Endometrium (tissue), 2 donors: ENCODE measurements at regions not wholly inside any gene's neighbourhood (a gene's known extent, or its start where the extent isn't known, plus 50 kb on each side); places are given as distances from the start of the nearest gene placed in this dataset.
"Not testable (repeated sequence)": the region's sequence is repeated elsewhere in the genome, so short reads cannot be mapped to it uniquely, and the experiment has no call there.

Experiments used
- FAIRE-seq: peaks from 2 replicates; lab custom pipeline; 2012; peaks lifted over from hg19 to GRCh38; lab: Jason Lieb, UNC
- donor health status: control.
- donor health status: control.

DNA sequence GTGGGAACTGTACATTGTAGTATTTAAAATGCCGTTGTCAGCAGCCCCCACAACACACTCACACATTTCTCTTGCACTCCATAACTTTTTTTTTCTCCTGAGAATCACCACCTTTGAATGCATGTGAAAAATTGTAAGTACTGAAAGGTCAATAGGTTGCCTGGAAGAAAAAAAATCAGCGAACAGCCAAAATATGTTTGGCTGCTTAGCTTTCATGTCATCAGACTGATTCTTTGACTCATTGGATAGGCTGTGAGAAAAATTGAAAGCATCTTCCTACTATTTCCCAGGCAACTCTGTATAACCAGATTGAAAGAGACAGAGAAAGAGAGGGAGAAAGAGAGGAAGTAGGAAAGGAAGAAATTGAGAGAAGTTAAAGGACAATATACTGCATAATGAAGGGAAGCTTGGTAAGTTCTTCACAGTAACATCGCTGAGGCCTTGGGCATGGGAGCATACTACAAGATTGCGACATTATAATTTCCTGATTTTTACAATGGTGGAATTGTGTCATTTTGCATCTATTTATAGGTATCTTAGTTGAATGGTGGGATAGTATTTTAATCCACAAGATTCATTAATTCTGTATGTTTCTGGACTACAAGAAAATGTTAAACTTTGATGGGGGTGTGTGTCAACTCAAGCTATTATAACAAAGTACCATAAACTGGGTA is 249.3 kb upstream of the KCND2 start:
- FAIRE-seq, result no peak

DNA sequence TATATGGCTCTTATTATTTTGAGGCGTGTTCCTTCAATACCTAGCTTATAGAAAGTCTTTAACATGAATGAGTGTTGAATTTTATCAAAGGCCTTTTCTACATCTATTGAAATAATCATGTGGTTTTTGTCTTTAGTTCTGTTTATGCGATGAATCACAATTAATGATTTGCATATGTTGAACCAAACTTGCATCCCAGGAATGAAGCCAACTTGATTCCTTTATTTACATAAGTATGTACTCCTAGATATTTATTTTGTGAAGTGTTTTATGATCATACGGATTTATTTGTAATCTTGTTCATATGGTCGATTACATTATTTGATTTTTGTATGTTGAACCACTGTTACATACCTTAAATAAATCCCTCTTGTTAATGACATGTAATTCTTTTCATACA is 244.3 kb upstream of the KCND2 start:
- FAIRE-seq, result no peak

DNA sequence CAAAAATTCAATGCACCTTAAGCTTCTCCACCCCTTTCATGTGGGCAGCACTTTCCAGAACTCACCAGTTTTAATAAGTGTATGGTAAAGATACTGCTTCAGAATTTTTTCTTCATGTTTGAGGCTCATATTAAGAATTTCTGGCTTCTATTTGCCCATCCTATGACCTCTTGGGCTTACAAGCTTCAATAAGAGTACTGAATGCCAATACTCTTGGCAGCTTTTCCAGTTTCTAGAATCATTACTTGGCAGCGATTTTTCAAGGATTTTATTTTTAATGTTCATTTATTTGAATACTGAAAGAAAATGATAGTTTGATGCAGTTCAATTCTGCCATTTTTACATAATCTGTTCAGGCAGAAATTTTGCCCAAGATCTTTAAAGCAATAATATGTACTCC is 242.1 kb upstream of the KCND2 start:
- FAIRE-seq, result no peak

DNA sequence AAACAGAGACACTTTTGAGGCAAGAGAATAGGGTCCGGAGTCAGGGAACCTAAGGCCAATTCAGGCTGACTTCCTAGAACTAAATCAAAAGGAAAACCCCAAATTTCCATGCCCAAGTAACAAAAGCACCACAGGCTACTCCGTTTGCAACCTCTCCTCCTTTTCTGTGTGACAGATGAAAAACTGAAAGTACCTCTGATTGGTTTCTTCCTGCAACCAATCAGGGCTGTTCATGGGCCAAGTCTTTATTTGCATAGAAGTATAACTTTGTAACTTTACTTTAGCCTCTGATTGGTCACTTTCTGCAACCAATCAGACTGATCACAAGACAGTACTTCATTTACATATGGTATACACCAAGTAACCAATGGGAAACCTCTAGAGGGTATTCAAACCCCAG is 239.9 kb upstream of the KCND2 start:
- no peak for FAIRE-seq

DNA sequence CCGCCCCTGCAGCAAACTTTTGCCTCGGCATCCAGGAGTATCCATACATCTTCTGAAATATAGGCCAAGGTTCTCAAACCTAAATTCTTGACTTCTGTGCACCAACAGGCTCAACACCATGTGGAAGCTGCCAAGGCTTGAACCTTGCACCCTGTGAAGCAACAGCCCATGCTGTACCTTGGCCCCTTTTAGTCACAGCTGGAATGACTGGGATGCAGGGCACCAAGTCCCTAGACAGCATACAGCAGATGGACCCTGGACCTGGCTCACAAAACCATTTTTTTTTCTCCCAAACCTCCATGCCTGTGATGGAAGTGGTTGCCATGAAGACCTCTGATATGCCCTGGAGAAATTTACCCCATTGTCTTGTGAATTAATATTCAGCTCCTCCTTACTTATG is 233.8 kb upstream of the KCND2 start:
- FAIRE-seq, result no peak

DNA sequence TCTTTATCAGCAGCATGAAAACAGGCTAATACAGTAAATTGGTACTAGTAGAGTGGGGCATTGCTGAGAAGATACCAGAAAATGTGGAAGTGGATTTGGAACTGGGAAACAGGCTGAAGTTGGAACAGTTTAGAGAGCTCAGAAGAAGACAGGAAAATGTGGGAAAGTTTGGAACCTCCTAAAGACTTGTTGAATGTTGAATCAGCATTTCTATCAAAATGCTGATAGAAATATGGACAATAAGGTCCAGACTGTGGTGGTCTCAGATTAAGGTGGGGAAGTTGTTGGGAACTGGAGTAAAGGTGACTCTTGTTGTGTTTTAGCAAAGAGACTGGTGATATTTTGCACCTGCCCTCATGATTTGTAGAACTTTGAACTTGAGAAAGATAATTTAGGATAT is 231.2 kb upstream of the KCND2 start:
- FAIRE-seq, result no peak

DNA sequence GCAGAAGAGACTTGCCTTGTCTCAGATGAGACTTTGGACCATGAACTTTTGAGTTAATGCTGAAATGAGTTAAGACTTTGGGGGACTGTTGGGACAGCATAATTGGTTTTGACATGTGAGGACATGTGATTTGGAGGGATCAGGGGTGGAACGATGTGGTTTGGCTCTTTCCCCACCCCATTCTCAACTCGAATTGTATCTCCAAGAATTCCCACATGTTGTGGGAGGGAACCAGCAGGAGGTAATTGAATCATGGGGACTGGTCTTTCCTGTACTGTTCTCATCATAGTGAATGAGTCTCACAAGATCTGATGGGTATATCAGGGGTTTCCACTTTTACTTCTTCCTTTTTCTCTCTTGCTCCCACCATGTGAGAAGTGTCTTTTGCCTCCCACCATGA is 229.7 kb upstream of the KCND2 start:
- no peak for FAIRE-seq

DNA sequence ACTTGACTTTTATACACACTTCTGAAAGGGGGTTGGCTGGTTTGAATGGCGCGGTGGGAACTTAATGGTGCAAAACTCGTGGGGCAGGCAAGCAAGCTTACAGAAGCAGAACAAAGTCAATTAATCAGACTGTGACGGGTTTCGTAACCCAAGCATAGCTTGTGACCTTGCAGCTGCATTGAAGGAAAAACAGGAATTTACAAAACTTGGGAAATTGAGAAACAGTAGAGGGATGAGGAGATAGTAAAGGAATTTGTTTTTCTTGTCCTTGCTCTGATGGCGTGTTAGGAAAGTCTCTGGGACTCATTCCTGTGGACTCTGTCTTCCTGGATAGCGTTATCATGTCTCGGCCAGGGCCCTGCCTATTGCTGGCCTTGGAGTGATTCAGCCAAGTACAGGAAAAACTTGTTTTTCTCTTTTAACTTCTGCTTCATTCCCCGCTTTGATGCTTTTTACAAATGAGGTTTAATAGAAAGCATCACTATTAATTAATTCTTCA is 220.0 kb upstream of the KCND2 start:
- FAIRE-seq, result peak; percentile 81

DNA sequence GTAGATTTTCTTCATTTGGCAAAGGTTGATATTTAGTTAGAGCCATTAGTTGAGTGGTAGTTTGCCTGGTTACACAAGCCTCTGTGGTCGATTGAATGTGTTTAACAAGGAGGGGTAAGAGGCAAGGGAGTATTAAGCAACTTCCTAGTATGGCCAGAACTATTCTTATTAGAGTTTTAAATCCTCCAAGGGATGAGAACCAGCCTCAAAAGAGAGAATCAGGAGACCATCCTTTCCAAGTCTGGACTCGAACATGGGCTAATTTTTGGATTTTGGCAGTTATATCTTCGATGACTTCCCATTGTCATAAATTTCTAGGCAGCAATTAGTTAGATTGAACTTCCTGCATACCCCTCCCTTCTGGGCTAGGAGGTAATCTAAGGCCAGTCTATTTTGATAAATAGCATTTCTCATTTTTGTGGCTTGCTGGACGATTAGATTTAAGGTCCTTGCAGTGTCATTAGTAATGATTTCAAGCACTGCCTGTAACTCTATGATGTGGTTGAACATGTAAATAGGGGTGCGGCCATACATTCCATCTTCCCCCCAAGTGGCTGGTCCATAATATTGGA is 219.5 kb upstream of the KCND2 start:
- FAIRE-seq, result no peak

DNA sequence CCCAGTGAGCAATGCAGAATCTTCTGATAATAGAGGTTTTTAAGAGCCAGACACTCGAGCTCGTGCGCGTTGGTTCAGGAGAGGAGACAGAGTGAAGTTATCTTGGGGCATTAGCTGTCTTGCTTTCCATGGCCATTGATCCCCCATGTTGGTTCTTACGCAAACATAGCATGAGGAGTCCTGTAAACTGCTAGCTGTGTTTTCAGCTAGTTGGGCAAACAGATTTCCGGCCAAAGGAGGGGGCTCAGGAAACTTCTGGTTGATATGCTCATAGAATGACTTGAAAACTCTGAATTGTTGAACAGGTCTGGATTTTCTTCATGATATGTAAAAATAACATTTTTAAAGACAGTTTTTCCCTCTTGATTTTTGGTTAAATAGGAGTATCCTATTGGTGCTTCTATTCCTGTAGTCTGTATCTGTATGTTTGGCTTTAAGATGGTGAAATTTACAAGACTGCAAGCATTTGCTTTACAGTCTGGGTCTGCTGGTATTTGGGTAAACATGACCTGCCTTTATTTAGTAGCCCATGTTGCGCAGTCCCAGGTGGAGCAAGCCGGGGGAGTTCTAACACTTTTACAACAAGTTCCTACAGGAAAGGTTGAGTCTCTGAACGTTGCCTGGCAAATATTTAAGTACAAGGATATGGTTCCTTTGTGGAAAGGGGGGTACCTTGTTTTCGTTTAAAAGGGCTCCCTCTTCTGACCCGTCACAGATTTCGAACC is 218.4 kb upstream of the KCND2 start:
- no peak for FAIRE-seq

DNA sequence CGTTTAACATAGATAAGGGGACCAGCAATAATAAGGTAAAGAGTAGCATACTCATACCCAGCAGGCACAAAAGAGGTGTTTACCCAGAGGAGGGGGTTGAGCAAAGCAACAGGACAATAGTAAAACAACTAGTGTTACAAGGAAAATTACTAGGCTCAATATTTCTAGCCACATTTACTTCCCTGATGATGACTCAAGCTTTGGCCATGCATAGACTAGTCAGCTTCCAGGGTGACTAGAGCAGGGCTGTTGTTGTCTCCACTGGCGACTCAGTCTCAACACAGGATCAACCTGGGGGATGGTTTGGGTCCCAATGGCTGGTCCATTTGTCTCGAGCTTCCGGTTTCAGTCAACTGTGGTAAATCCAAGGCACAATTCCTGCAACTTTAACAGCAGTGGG is 217.7 kb upstream of the KCND2 start:
- FAIRE-seq, result no peak

DNA sequence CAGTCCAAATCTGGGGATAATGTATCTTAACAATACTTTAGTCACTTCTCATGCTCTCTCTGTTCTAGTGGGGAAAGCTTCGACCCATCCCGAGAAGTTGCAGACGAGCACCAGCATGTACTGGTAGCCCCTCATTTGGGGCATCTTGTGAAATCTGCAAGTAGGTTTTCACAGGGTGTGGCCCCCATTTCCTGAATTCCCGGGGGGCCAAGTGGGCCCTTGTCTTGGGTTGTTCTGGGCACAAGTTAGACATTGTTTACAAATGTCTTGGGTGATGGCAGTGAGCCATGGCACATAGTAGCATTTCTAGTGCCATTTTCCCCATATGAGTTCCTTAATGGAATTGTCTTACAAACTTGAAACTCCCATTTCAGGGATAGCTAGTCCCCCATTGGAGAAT is 216.7 kb upstream of the KCND2 start:
- FAIRE-seq, result no peak

DNA sequence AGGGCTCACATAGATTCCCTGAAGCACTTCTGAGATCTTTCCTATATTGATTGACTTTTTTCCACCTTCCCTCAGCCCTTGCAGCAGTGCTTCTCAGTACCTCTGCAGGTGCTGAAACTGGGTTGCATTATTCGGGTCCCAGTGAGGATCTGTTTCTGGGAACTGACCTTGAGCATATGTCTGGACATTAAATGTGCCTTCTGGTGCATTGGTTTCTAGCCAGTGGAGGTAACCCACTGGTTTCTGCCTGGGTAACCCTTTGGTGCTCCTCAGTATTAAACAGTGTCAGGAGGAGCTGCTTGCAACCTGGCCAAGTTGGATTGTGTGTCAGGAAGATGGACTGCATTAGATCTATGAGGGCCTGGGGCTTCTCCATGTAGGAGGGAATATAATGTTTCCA is 213.3 kb upstream of the KCND2 start:
- no peak for FAIRE-seq

DNA sequence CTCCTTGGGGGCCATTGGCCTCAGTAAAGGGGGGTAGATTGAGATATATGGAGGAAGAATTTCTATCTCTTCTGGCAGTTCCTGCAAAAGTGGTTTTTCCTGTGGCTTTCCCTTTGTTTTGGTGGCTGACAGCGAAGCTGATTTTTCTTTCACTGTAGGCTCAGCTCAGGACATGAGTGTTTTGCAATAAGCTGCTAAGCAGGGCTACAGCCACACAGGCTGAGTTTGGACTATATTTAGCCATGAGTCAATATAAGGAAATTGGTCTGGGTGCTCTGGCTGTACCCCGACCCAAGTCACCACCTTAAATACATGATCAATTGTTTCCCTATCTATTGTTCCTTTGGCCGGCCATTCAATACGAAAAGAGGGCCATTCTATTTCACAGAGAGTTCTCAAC is 212.7 kb upstream of the KCND2 start:
- FAIRE-seq, result no peak

DNA sequence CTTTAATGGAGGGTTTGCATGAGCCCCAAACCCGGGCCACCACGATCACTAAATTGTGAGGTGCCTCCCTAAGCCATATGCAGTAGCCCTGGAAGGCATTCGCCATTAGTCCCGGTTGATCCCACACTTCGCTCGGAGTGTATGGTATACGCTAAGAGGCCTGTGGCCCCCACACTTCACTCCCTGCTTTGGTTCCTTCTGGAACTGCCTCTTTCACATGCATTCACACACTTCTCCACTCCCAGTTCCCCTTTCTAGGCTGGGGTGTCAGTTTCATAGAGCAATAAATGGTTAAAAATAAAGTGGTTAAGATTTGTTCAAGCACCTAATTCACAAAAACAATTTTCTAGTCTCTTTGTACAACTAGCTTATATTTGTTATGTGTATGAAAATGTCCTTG is 212.1 kb upstream of the KCND2 start:
- FAIRE-seq, result no peak

DNA sequence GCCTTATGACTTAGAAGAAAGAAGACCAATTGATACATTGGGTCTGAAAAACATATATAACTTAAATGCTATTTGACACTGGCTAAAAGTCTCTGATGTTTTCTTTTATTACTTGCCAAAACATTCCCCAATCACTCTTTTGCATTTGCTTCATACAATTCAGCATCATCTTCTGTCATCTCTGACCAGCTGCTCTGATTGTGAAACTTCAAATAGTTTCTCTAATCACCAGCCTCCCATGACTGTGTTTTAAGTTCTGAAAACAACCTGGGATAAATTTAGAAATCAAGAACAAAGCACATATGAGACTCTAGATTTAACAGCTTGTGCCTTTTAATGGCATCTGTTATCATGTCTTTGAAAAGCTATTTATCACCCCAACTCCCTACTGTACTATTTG is 208.4 kb upstream of the KCND2 start:
- peak; percentile 39 for FAIRE-seq

DNA sequence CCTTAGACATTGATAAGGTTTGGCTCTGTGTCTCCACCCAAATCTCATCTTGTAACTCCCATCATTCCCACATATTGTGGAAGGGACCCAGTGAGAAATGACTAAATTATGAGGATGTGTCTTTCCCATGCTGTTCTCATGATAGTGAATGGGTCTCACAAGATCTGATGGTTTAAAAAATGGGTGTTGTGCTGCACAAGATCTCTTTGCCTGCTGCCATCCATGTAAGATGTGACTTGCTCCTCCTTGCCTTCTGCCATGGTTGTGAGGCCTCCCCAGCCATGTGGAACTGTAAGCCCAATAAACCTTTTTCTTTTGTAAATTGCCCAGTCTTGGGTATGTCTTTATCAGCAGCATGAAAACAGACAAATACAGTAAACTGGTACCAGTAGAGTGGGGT is 206.1 kb upstream of the KCND2 start:
- not testable (repeated sequence) for FAIRE-seq

DNA sequence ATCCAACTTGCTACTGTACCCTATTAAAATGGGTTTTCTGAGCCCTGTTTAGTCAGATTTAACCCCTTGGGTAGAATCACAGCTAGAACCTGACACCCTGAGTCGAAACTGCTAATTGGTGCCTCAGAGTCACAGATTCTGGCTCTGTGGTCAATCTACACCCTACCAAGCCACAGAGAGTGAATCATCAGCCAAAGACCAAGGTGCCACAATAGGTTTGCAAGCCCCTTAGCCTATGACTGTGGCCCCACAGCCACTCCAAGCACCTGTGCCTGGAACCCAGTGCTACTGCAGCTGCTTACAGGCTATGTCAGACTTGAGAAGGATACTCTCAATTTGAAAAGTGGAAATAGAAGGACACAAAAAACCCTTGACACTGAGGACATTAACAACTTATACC is 202.8 kb upstream of the KCND2 start:
- no peak for FAIRE-seq

DNA sequence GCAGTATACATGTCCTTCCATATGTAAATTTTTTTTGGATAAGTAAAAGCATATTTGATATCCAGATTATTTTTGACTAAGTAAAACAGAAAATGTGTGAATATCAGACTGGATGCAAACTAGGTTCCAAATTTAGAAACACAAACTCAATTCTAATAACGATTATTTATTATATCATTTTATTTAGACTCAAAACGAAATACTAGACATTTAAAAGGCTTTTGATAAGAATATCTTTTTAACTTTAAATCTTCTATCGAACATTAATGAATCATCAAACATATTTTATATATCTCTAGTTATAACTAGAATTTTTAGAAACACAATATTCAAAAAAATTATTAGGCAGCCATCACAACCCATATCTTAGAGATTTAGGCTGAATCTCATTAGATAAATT is 195.2 kb upstream of the KCND2 start:
- no peak for FAIRE-seq

DNA sequence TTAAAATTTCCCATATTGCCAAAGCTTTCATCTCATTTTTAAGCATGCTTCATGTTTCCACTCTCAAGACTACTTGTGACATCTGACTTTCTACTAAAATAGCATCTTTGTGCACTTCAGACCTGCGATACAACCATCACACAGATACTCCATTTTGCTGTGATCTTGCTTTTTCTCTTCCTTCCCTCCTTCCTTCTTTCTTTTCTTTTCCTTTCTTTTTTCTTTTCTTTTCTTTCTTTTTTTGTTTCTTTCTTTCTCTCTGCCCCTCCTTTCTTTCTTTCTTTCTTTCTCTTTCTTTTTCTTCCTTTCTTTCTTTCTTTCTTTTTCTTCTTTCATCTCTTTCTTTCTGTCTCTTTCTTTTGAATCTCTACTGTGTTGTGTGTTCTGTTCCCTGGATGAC is 194.0 kb upstream of the KCND2 start:
- no peak for FAIRE-seq

DNA sequence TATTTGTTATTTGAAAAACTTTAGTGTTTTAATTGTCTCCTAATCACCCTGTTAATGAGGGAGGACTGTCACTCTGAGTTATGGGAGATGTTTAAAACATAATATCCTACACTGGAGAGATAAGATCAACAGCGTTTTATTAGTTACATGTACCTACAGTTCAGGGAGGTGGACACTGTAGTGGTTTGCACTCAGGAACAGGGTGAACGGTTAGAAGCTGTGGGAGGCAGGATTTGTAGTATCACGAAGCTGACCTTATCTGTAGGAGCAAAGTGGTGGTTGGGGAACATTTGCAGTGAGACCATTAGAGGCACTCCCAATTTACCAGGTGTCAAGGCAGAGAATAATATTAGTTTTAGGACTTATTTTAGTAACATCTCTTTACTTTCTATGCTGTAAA is 193.3 kb upstream of the KCND2 start:
- no peak for FAIRE-seq

DNA sequence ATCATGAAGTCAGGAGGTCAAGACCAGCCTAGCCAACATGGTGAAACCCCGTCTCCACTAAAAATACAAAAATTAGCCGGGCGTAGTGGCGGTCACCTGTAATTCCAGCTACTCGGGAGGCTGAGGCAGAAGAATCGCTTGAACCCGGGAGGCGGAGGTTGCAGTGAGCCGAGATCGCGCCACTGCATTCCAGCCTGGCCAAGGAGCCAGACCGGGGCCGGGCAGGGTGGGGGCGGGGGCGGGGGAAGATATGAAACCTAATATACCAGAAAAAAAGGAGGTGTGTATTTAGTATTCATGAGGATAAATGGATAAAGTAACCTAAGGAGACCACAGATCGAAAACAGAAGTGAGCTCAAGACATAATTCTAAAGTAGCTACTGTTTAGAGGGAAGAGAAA is 186.5 kb upstream of the KCND2 start:
- not testable (repeated sequence) for FAIRE-seq

DNA sequence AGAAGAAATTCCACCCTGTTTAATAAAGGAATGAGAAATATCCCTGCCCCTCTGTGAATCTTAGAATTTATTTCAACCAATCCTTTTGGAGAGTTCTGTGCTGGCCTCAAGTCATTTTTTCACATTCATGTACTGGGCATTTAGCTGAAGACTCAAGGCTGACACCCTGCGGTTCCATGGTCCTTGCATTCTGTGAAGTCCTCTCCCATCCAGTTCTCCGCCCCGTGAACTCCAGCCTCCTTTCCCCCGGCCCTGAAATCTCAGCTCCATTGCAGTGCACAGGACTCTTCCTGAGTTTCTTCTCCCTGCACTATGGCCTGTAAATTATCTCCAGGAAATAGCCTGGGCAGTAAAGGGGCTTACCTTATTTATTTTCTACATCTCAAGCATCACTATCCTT is 183.0 kb upstream of the KCND2 start:
- FAIRE-seq, result no peak

DNA sequence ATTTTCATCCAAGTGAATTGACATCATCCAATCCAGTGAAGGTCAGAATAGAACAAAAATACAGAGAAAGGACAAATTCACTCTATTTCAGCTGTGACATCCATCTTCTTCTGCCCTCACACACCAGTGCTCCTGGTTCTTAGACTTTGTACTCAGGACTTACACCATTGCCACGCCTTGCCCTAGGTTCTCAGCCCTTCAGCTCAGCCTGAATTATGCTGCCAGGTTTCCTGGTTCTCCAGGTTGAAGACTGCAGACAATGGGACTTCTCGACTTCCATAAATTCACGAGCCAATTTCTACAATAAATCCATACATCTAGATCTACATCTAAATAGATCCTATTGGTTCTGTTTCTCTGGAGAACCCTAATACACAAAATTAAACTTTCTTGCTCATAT is 181.2 kb upstream of the KCND2 start:
- no peak for FAIRE-seq
